Activated naive CD8-positive, alpha-beta T cell treated with anti-CD3 and anti-CD28 coated beads, Interleukin-2, amount 50 U/mL, for 24 hours (primary cell): ENCODE measurements at regions not wholly inside any gene's neighbourhood (a gene's known extent, or its start where the extent isn't known, plus 50 kb on each side); places are given as distances from the start of the nearest gene placed in this dataset.

Experiments
- ATAC-seq: fragments of 150-1000 bp; cut with Tn5 transposase; one replicate; pipeline ENCODE4 v1.10.0; 2021
- DNase-seq: peaks from one replicate; pipeline ENCODE4 v3.0.0; 2021
- H3K27ac Mint-ChIP-seq: one replicate; pipeline ENCODE4 v1.8.0; 2021; ENCODE audit warnings: mild to moderate bottlenecking, mixed read lengths
- H3K27me3 Mint-ChIP-seq: one replicate; pipeline ENCODE4 v1.8.0; 2021; ENCODE audit warnings: mixed read lengths
- H3K36me3 Mint-ChIP-seq: one replicate; pipeline ENCODE4 v1.8.0; 2021; ENCODE audit warnings: low read depth, mixed read lengths
- H3K4me1 Mint-ChIP-seq: one replicate; pipeline ENCODE4 v1.8.0; 2021; ENCODE audit warnings: mixed read lengths
- H3K4me3 Mint-ChIP-seq: one replicate; pipeline ENCODE4 v1.8.0; 2021; ENCODE audit warnings: mild to moderate bottlenecking, moderate library complexity, mixed read lengths
- H3K9me3 Mint-ChIP-seq: one replicate; pipeline ENCODE4 v1.8.0; 2021; ENCODE audit warnings: mixed read lengths

DNA sequence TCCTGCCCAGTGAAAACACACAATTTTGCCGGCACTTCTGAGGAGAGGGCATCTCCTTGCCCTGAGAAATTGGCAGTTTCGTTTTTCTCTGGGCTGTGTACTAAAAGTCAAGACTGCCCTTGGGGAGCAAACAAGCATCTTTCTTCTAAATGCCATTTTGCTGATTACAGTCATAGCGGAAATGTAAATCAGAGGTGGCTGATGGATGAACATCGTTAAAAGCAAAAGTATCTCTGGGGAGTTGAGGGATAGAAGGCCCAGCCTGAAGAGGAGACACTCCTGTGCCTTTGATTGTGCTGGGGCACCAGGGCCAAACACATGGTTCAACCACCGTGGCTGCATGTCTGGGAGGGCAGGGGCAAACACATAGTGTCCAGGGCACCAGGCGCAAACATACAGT is 49.8 kb downstream of the ABCC12 start:
- ATAC-seq (no peak), DNase-seq (no peak)
- Mint-ChIP-seq H3K36me3 (no peaks in the 10 kb centered on the region), H3K9me3 (no peaks in the 10 kb centered on the region), H3K4me3 (no peak overlapping the region), H3K27ac (no peak overlapping the region), H3K4me1 (peaks cover 3% of the 10 kb centered on the region), H3K27me3 (peaks cover 26% of the 10 kb centered on the region)

DNA sequence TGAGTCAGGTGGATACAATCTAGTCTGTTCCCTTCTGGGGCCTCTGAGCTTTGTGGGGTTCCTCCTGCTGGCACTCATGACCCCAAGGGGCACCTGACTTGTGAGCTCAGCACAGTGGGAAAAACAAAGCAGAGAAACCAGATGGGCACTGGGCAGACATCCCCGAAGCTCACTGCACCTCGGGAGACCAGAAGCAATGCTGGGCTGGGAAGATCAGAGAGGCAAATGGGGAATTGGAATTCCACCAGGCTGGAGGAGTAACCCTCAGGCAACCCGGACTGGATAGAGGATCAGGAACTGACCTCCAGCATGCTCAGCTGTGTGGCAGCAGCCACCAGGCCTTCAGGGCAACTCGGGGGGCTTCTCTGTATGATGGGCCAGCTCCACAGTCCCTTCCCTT is 50.3 kb downstream of the ABCC12 start:
- no peaks in the 10 kb centered on the region for H3K9me3 Mint-ChIP-seq
- no peak for DNase-seq
- no peaks in the 10 kb centered on the region for H3K36me3 Mint-ChIP-seq
- no peak for ATAC-seq
- H3K4me3 Mint-ChIP-seq: no peak overlapping the region
- H3K4me1 Mint-ChIP-seq: peaks cover 6% of the 10 kb centered on the region
- H3K27ac Mint-ChIP-seq: no peak overlapping the region
- peaks cover 24% of the 10 kb centered on the region for H3K27me3 Mint-ChIP-seq

DNA sequence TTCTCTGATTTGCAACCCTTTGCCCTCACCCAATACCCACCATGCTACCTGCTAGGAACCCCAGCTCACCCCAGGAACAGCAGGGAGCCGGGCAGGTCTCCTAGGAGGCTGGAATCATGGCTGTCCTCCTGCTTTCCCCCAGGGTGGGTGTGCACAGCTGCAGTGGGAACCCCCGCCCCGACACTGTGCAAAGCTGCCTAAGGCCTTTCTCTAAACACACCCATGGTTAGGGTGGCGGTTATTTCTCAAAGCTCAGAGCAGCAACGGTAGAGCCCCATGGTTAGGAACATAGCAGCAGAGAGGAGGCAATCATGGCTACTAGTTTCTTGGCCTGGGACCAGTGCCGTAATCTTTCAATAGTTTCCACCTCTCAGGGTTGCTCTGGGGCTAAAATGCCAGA is 52.2 kb downstream of the ABCC12 start:
- Mint-ChIP-seq H3K36me3 (no peaks in the 10 kb centered on the region), H3K27ac (no peak overlapping the region), H3K4me1 (peaks cover 6% of the 10 kb centered on the region), H3K27me3 (peaks cover 23% of the 10 kb centered on the region), H3K4me3 (no peak overlapping the region), H3K9me3 (no peaks in the 10 kb centered on the region)
- DNase-seq (no peak), ATAC-seq (no peak)

DNA sequence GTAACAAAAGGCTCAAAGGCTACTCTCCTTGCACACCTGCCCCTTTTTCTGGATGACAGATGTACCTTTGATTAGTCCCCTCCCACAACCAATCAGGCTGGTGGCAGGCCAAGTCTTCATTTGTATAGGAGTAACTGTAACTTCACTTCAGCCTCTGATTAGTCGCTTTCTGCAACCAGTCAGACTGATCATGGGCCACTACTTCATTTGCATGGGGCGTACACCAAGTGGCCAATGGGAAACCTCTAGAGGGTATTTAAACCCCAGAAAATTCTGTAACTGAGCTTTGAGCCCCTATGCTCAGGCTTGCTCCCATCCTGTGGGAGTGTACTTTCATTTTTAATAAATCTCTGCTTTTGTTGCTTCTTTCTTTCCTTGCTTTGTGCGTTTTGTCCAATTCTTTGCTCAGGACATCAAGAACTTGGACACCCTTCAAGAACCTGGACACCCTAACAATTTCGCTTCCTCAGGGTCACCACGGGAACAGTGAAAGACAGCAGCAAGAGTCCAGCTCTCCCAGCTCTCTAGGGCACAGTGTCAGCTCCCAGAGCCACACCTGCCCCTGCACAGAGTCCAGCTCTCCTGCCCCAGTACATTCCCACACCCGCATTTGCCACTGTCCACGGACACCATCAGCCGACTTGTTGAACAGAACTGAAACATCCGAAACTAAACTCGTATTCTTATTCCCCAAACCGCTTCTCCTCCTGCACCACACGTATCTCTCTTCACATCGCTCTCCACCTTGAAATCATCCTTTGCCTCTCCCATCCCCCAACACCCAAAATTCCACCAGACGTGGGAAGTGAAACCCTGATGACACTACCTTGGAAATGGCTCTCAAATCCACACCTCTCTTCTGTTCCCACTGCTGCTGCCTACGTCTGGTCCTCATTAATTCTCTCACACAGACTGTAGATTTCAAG is 53.4 kb downstream of the ABCC12 start:
- ATAC-seq (no peak), DNase-seq (no peak)
- H3K9me3 Mint-ChIP-seq: no peaks in the 10 kb centered on the region
- H3K4me1 Mint-ChIP-seq: peaks cover 6% of the 10 kb centered on the region
- no peak overlapping the region for H3K4me3 Mint-ChIP-seq
- no peaks in the 10 kb centered on the region for H3K36me3 Mint-ChIP-seq
- peaks cover 23% of the 10 kb centered on the region for H3K27me3 Mint-ChIP-seq
- no peak overlapping the region for H3K27ac Mint-ChIP-seq

DNA sequence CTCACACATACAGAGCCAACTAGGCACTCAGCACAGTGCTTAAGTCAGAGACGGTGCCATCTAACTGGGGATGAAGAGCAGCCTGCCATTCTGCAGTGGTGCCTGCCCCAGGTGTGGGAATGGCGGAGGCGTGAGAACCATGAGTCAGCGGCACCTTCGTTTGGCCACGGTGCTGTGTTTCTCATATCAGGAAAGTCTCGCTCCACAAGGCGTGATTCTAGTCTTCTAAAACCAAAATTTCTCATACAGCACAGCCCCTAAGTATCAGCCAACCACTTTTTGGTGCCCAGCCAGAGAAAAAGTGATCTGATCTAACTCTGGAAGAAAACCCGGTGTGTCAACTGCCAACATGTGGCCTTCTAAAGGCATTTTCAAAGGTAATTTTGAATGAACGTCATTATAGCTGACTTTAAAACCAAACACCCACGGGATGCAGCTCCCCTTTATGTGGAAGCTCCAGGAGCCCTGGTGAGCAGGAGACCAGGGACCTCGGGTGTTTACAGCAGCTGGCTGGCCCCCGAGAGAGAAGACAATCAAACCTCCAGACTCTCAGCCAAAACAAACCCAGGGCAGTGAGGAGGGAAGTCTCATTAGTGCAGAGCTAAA is 54.6 kb downstream of the ABCC12 start:
- Mint-ChIP-seq H3K9me3 (no peaks in the 10 kb centered on the region), H3K36me3 (no peaks in the 10 kb centered on the region), H3K27ac (no peak overlapping the region), H3K4me1 (peaks cover 6% of the 10 kb centered on the region), H3K4me3 (no peak overlapping the region), H3K27me3 (peaks cover 25% of the 10 kb centered on the region)
- ATAC-seq (peak; percentile 53), DNase-seq (peak; percentile 36)

DNA sequence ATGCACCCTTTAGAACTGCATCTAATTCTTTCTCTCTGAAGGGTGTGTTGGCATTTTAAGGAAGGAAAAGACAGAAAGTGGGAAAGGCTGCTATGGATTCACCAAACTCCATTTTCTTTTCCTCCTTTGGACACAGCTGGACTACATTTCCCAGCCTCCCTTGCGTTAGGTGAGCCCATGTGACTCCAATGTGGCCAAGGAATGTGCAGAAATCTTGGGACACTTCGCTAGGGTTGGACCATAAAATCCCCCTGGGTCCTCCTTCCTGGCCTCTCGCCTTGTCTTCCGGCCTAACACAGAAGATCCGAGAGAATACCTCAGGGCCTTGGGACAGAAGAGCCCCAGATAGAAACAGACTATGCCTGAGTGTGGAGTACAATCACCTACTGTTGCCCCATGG is 56.3 kb downstream of the ABCC12 start:
- Mint-ChIP-seq H3K4me3 (no peak overlapping the region), H3K9me3 (no peaks in the 10 kb centered on the region), H3K27ac (no peak overlapping the region), H3K27me3 (peaks cover 19% of the 10 kb centered on the region), H3K4me1 (peaks cover 6% of the 10 kb centered on the region), H3K36me3 (no peaks in the 10 kb centered on the region)
- ATAC-seq (no peak), DNase-seq (no peak)

DNA sequence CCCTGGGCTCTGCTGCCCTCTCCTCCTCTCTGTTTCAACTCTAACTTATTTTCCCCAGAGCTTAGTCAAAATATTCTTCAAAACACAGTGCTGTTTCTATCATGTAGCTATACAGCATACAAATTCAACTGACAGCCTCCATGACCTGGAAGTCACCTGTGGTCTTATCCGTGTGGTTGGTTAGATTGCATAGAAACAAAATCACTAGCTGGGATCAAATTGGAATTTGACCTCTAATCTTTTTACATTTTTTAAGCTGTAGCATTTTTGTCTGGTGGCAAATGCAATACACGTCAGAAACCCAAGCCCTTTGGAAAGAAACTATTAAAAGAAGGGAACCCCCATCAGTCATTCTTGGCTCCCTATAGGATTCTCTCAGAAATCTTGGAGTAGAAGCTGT is 57.3 kb downstream of the ABCC12 start:
- DNase-seq (no peak), ATAC-seq (no peak)
- Mint-ChIP-seq H3K4me1 (peaks cover 6% of the 10 kb centered on the region), H3K36me3 (no peaks in the 10 kb centered on the region), H3K27ac (no peak overlapping the region), H3K9me3 (no peaks in the 10 kb centered on the region), H3K4me3 (no peak overlapping the region), H3K27me3 (peaks cover 19% of the 10 kb centered on the region)

DNA sequence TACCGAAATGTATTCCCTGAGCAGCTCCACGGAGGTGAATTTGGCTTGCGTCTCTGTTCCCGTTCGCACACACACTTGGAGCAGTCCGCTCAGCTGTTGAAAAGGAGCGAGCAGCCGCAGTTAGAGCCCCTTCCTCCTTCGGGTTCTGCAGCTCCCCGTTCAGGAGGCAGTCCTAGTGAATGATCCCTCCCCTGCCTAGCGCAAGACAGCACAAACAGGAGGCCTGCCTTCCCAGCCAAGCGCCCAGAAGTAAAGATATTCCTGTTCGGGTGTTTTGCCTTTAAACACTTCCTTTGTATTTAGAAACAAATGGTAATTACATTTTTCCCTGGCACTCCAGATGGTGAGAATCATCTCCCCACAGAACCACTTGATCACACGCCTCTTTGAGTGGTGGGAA is 64.7 kb downstream of the ABCC12 start:
- Mint-ChIP-seq H3K4me1 (no peaks in the 10 kb centered on the region), H3K4me3 (no peak overlapping the region), H3K9me3 (no peaks in the 10 kb centered on the region), H3K36me3 (no peaks in the 10 kb centered on the region), H3K27me3 (peaks cover 5% of the 10 kb centered on the region), H3K27ac (no peak overlapping the region)
- ATAC-seq (no peak), DNase-seq (no peak)

DNA sequence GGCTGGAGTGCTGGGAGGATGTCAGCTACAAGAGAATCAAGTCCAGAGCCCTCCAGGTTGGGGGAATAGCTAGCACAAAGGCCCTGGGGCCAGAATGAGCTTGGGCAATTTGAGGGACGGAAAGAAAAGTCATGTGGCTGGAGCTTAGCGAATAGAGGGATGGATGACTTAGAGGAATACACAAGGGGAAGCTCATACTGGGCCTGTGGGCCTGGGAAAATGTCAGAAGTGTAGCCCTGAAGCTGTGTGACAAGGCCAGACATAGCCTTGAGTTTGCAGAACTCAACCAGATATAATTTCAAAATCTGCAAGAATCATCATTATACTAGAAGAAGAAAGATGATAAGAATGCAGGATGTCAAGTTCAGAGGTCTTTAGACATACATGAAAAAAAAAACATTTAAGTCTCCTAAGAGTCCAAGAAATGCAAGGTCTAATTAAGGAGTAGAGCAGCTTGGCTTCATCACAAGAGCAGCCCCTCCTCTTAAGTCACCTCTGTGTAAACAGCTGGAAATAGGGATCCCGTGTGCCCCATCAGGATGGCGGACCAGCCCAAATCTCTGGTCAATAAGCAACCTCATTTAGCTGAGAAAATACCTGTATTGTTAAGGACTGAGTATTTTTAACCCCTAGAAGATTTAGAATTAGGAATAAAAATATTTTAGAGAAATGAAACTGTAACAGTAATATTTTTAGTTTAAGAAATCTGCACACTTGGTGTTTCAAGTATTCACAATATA is 66.6 kb downstream of the ABCC12 start:
- peaks cover 5% of the 10 kb centered on the region for H3K27me3 Mint-ChIP-seq
- H3K4me3 Mint-ChIP-seq: no peak overlapping the region
- no peaks in the 10 kb centered on the region for H3K9me3 Mint-ChIP-seq
- ATAC-seq: no peak
- H3K4me1 Mint-ChIP-seq: no peaks in the 10 kb centered on the region
- no peak for DNase-seq
- H3K36me3 Mint-ChIP-seq: no peaks in the 10 kb centered on the region
- H3K27ac Mint-ChIP-seq: no peak overlapping the region

DNA sequence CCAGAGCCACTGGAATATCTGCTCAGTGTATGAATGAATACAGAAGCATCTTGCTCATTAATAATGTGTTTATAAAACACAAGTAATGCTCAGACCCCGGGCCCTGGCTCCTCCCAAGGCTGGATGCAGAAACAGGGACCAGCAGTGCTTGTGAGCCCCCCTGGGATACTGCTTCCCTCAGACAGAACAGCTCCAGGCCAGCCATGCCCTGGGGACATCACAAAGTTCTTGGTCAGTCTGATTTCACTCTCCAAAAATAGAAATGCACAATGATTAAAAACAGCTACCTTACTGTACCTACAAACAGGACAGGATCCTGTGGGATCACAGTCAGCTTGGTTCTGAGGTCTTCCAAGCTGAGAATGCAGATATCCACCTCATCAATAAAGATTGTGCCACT is 68.2 kb downstream of the ABCC12 start:
- Mint-ChIP-seq H3K4me1 (no peaks in the 10 kb centered on the region), H3K27me3 (peaks cover 5% of the 10 kb centered on the region), H3K27ac (no peak overlapping the region), H3K9me3 (no peaks in the 10 kb centered on the region), H3K36me3 (no peaks in the 10 kb centered on the region), H3K4me3 (no peak overlapping the region)
- ATAC-seq: no peak
- DNase-seq: no peak

DNA sequence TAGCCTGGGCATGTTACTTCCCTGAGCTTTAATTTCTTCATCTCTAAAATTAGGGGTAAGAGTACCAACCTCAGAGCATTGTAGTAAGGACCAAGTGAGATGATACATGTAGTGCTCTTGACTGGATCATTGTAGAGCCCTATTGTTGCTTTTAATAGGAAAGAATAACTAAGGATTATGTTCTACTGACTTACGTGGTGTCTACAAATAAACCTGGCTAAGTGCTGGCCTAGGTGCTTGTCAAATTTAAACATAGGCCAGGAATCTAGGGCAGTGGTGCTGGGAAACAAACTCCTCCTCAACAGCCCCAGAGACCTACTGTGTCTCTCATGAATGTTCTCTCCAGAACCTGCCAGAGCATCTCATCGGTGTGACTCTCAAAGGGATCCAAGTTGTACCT is 69.4 kb downstream of the ABCC12 start:
- ATAC-seq: no peak
- H3K36me3 Mint-ChIP-seq: no peaks in the 10 kb centered on the region
- no peak for DNase-seq
- no peaks in the 10 kb centered on the region for H3K9me3 Mint-ChIP-seq
- no peaks in the 10 kb centered on the region for H3K4me1 Mint-ChIP-seq
- H3K27ac Mint-ChIP-seq: no peak overlapping the region
- H3K4me3 Mint-ChIP-seq: no peak overlapping the region
- H3K27me3 Mint-ChIP-seq: peaks cover 5% of the 10 kb centered on the region

DNA sequence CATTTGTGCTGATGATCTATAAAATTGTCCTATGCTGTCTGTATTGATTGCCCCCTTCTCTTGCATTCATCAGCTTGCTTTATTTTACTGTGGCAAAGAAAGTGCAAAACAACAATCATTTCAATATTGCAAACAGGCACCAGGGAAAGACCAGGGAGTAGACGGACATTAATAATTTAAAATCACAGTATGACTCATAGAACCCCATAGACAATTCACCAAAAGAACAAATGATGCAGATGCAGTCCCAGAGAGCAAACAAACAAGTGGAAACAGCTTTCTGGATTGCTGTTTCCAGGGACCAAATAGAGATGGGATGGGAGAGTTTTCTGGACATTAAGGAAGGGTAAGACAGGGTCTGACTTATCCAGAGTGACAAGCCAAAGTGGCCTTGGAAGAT is 70.1 kb downstream of the ABCC12 start:
- ATAC-seq: no peak
- Mint-ChIP-seq H3K27ac (no peak overlapping the region), H3K9me3 (no peaks in the 10 kb centered on the region), H3K4me1 (no peaks in the 10 kb centered on the region), H3K4me3 (no peak overlapping the region), H3K36me3 (no peaks in the 10 kb centered on the region), H3K27me3 (peaks cover 3% of the 10 kb centered on the region)
- DNase-seq: no peak

DNA sequence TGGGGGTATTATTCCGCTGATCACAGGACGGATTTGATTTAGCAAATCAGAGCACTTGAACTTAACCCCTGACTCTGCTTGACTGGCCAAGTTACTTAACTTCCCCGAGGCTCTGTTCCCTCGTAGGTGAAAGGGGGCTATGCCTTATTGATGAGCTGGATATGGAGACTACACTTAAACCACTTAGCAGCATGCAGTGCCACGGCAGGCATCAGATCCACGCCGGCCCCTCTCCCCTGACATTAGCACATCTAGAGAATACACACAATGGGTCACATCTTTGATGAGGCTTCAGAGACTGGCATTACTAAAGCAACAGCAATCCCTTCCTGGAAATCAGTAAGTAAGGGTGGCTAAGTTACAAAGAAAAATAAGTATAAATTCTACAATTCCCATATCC is 71.0 kb downstream of the ABCC12 start:
- H3K27me3 Mint-ChIP-seq: peaks cover 3% of the 10 kb centered on the region
- no peaks in the 10 kb centered on the region for H3K9me3 Mint-ChIP-seq
- H3K27ac Mint-ChIP-seq: no peak overlapping the region
- DNase-seq (no peak), ATAC-seq (no peak)
- H3K4me3 Mint-ChIP-seq: no peak overlapping the region
- no peaks in the 10 kb centered on the region for H3K36me3 Mint-ChIP-seq
- H3K4me1 Mint-ChIP-seq: no peaks in the 10 kb centered on the region

DNA sequence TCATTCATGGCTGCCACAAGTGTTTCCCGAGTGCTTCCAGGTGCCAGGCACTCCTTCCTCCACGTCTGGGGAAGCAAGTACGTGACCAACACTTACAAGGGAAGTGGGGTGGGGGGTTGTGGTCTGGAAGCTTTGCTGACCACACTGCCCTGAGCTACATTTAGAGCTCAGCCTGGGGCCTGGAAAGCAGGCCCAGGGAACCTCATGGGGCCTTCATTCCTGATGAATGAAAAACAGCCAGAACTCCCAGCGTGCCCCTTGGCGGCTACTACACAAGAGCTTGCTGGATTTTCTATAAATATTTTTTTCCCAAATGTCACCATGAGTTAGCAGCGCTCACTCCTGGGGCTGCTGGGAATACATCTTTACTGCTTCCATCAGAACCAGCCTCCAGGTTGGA is 73.3 kb downstream of the ABCC12 start:
- ATAC-seq (no peak), DNase-seq (no peak)
- Mint-ChIP-seq H3K4me3 (no peak overlapping the region), H3K4me1 (no peaks in the 10 kb centered on the region), H3K27me3 (peaks cover 3% of the 10 kb centered on the region), H3K36me3 (no peaks in the 10 kb centered on the region), H3K27ac (no peak overlapping the region), H3K9me3 (no peaks in the 10 kb centered on the region)

DNA sequence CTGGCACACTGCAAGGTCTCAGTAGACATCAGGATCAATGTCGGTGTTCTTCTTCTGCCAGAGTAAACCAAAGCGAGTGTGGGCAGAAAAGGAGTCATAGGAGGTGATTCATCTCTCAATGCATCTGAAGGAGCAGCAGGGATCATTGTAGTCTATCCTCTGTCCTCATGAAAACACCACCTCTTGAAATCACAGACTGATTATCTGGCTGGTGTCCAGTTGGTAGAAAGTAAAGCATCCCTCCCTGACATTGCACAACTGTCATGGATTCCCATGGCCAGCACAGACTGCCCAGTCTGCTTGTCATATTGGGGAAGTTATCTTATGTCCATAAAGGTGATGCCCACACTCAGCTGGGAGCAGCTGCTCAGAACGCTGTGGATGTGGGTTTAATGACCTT is 74.1 kb downstream of the ABCC12 start:
- H3K4me3 Mint-ChIP-seq: no peak overlapping the region
- no peaks in the 10 kb centered on the region for H3K36me3 Mint-ChIP-seq
- H3K27me3 Mint-ChIP-seq: peaks cover 7% of the 10 kb centered on the region
- no peak for DNase-seq
- H3K27ac Mint-ChIP-seq: no peak overlapping the region
- H3K9me3 Mint-ChIP-seq: no peaks in the 10 kb centered on the region
- H3K4me1 Mint-ChIP-seq: no peaks in the 10 kb centered on the region
- no peak for ATAC-seq
